ENCODE measurements at regions not wholly inside any gene's neighbourhood (a gene's known extent, or its start where the extent isn't known, plus 50 kb on each side); places are given as distances from the start of the nearest gene placed in this dataset.
"Not testable (repeated sequence)": the region's sequence is repeated elsewhere in the genome, so short reads cannot be mapped to it uniquely, and the experiment has no call there.

DNA sequence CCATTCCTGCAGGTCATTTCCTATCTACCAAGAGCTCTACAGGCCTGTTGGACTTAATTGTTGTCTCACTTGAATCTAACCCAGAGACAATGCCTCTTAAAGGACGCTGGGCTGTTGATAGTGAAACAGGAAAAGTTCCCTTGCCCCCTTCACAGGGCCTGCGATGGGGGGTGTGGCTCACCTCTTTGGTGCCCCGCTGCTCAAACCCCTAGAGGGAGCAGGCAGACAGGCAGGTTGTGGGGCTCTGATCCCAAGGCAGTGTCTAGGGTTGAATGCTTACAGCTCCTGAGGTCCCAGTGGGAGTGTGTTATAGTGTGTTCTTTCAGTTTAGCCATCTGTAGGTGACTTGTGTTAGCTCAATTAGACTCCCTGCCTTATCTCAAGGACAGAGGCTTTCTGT is 68.0 kb downstream of the OTOR start:
- Histone ChIP-seq H3K4me1 (ENCODE audit: control insufficient read depth, insufficient read depth, low read length, poor library complexity, severe bottlenecking) (no peaks in the 10 kb centered on the region), H3K4me3 (ENCODE audit: low read depth, low read length) (no peak overlapping the region), H3K9me3 (ENCODE audit: control insufficient read depth in 2 of 2, low read length in 2 of 2) (no peaks in the 10 kb centered on the region), H3K36me3 (ENCODE audit: control insufficient read depth, insufficient read depth, low read length) (no peaks in the 10 kb centered on the region), H3K27me3 (ENCODE audit: control insufficient read depth, insufficient read depth, low read length) (peaks cover 2% of the 10 kb centered on the region), H3K27ac (ENCODE audit: insufficient read depth, low read length, poor library complexity, severe bottlenecking) (no peak overlapping the region)
- no peak overlapping the region for H3K27ac Mint-ChIP-seq
- no peak for ATAC-seq (ENCODE audit: low read depth in 2 of 2)
- no peaks in the 10 kb centered on the region for H3K4me1 Mint-ChIP-seq
- peaks cover 0 to 2% (median 0%) of the 10 kb centered on the region in 7 donors for H3K9me3 Mint-ChIP-seq
- no peak overlapping the region for H3K4me3 Mint-ChIP-seq
- H3K27me3 Mint-ChIP-seq = peaks cover 19% of the 10 kb centered on the region
- DNase-seq = no peak
- H3K36me3 Mint-ChIP-seq = no peaks in the 10 kb centered on the region

DNA sequence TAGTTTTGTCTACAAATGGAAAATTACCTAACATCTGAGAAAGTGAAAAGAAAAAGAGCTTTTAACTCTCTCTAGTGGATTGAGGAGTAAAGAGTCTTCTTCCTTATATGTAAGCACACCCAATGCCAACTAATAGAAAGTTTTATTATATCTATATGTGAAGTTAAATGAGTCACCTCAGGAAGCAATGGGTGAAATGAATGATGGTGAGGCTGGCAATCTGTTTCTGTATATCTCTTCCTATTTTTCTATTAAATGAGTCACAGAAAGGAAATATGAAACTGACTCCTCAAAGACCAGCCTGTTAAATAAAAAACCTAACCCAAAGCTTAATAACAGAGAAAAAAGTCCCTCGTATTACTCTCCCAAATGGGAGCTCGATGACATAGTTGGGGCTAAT is 71.3 kb downstream of the OTOR start:
- Histone ChIP-seq H3K4me1 (ENCODE audit: control insufficient read depth, insufficient read depth, low read length, poor library complexity, severe bottlenecking) (no peaks in the 10 kb centered on the region), H3K27ac (ENCODE audit: insufficient read depth, low read length, poor library complexity, severe bottlenecking) (no peak overlapping the region), H3K9me3 (ENCODE audit: control insufficient read depth in 2 of 2, low read length in 2 of 2) (no peaks in the 10 kb centered on the region), H3K4me3 (ENCODE audit: low read depth, low read length) (no peak overlapping the region), H3K27me3 (ENCODE audit: control insufficient read depth, insufficient read depth, low read length) (peaks cover 2% of the 10 kb centered on the region), H3K36me3 (ENCODE audit: control insufficient read depth, insufficient read depth, low read length) (no peaks in the 10 kb centered on the region)
- Mint-ChIP-seq H3K27ac (no peak overlapping the region), H3K9me3 (peaks cover 0 to 4% (median 0%) of the 10 kb centered on the region in 7 donors), H3K36me3 (no peaks in the 10 kb centered on the region), H3K4me1 (no peaks in the 10 kb centered on the region), H3K4me3 (no peak overlapping the region), H3K27me3 (peaks cover 17% of the 10 kb centered on the region)
- DNase-seq (no peak), ATAC-seq (ENCODE audit: low read depth in 2 of 2) (no peak)

DNA sequence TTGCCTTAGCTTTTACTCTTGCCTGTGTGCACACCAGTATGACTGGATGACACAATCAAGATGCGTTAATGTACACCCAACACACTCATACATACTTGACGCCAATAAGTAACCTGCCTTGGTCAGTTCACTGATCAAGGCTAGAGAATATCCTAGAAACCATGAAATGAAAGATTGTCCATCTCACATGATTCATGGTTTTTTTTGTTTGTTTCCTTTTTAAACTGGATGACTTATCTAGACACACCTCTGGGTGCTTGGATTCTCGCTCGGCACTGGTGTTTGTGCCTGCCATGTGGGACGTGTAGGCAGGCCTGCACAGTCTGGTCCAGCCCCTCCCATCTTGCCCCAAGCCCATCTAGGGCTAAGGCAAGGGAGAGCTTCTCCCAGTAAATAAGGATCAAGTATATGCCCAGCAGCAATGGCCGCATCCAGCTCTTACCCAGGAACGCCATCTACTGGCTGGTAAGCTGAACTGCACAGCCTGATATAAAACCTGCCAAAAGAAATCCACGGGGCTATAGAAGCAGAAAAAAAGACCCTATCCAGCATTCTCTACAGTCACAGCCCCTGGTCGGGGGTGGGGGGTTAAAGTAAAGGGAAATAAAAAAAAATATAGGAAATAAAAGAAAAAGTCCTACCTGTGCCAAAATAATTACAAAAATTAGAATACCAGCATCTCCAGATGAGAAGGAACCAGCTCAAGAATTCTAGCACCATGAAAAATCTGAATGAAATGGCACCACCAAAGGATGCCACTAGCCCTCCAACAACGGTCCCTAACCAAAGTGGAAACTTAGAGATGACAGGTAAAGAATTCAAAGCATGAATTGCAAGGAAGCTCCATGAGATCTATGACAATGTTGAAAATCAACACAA is 73.3 kb downstream of the OTOR start:
- no peaks in the 10 kb centered on the region for H3K36me3 ChIP-seq (ENCODE audit: control insufficient read depth, insufficient read depth, low read length)
- Mint-ChIP-seq H3K36me3 (no peaks in the 10 kb centered on the region), H3K27ac (no peak overlapping the region), H3K4me1 (no peaks in the 10 kb centered on the region), H3K27me3 (peaks cover 12% of the 10 kb centered on the region), H3K4me3 (no peak overlapping the region), H3K9me3 (peaks cover 0 to 6% (median 0%) of the 10 kb centered on the region in 7 donors)
- no peaks in the 10 kb centered on the region for H3K4me1 ChIP-seq (ENCODE audit: control insufficient read depth, insufficient read depth, low read length, poor library complexity, severe bottlenecking)
- H3K4me3 ChIP-seq (ENCODE audit: low read depth, low read length) = no peak overlapping the region
- DNase-seq (peak in 2 of 3 donors; percentile 16 to 48), ATAC-seq (ENCODE audit: low read depth in 2 of 2) (no peak)
- H3K9me3 ChIP-seq (ENCODE audit: control insufficient read depth in 2 of 2, low read length in 2 of 2) = no peaks in the 10 kb centered on the region
- peaks cover 2% of the 10 kb centered on the region for H3K27me3 ChIP-seq (ENCODE audit: control insufficient read depth, insufficient read depth, low read length)
- no peak overlapping the region for H3K27ac ChIP-seq (ENCODE audit: insufficient read depth, low read length, poor library complexity, severe bottlenecking)

DNA sequence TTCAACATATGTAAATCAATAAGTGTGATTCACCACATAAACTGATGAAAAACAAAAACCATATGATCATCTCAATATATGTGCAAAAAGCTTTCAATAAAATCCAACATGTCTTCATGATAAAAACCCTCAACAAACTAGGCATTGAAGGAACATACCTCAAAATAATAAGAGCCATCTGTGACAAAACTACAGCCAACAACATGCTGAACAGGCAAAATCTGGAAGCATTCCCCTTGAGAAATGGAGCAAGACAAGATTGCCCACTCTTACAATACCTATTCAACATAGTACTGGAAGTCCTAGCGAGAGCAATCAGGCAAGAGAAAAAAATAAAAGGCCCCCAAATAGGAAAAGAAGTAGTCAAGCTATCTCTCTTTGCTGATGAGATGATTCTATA is 76.5 kb downstream of the OTOR start:
- ATAC-seq (ENCODE audit: low read depth in 2 of 2) = no peak
- Histone ChIP-seq H3K36me3 (ENCODE audit: control insufficient read depth, insufficient read depth, low read length) (no peaks in the 10 kb centered on the region), H3K4me1 (ENCODE audit: control insufficient read depth, insufficient read depth, low read length, poor library complexity, severe bottlenecking) (no peaks in the 10 kb centered on the region), H3K4me3 (ENCODE audit: low read depth, low read length) (no peak overlapping the region), H3K27ac (ENCODE audit: insufficient read depth, low read length, poor library complexity, severe bottlenecking) (no peak overlapping the region), H3K27me3 (ENCODE audit: control insufficient read depth, insufficient read depth, low read length) (peaks cover 2% of the 10 kb centered on the region), H3K9me3 (ENCODE audit: control insufficient read depth in 2 of 2, low read length in 2 of 2) (no peaks in the 10 kb centered on the region)
- H3K36me3 Mint-ChIP-seq = no peaks in the 10 kb centered on the region
- no peaks in the 10 kb centered on the region for H3K4me1 Mint-ChIP-seq
- peaks cover 12% of the 10 kb centered on the region for H3K27me3 Mint-ChIP-seq
- DNase-seq = no peak
- H3K27ac Mint-ChIP-seq = no peak overlapping the region
- H3K9me3 Mint-ChIP-seq = peaks cover 0 to 8% (median 0%) of the 10 kb centered on the region in 7 donors
- H3K4me3 Mint-ChIP-seq = no peak overlapping the region

DNA sequence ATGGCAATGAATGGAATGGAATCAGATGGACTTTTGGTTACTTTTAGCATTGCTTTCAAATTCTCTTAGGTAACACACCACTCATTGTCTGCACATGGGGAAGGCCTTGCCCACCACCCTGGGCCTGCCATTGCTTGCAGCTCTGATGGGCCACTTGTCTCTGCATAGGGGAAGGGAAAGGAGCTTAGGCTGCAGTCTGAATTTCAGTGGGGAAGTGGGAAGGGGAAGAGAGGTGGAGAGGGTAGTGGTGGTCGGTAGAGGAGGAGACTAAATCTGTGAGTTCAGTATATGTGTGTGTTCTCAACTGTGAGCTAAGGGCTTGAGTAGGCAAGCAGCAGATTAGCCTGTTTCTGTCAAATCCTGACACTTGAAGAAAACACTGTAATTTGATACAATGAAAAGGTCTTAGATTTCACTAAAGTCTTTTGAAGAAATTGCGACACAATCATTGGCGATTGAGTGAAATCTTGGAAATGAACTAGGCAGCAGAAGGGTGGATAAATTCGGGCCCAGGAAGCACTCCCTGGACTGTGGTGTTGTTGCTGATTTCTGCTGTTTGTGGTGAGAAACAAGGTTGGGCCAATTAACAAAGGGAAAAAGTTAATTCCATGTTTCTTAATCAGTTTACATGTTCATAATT is 80.6 kb downstream of the OTOR start:
- no peaks in the 10 kb centered on the region for H3K4me1 ChIP-seq (ENCODE audit: control insufficient read depth, insufficient read depth, low read length, poor library complexity, severe bottlenecking)
- H3K4me3 ChIP-seq (ENCODE audit: low read depth, low read length) = no peak overlapping the region
- Mint-ChIP-seq H3K36me3 (no peaks in the 10 kb centered on the region), H3K4me3 (no peak overlapping the region), H3K27me3 (no peaks in the 10 kb centered on the region), H3K27ac (no peak overlapping the region), H3K9me3 (peaks cover 0 to 14% (median 0%) of the 10 kb centered on the region in 7 donors), H3K4me1 (no peaks in the 10 kb centered on the region)
- H3K36me3 ChIP-seq (ENCODE audit: control insufficient read depth, insufficient read depth, low read length) = no peaks in the 10 kb centered on the region
- DNase-seq (no peak), ATAC-seq (ENCODE audit: low read depth in 2 of 2) (no peak)
- no peaks in the 10 kb centered on the region for H3K9me3 ChIP-seq (ENCODE audit: control insufficient read depth in 2 of 2, low read length in 2 of 2)
- no peaks in the 10 kb centered on the region for H3K27me3 ChIP-seq (ENCODE audit: control insufficient read depth, insufficient read depth, low read length)
- H3K27ac ChIP-seq (ENCODE audit: insufficient read depth, low read length, poor library complexity, severe bottlenecking) = no peak overlapping the region

DNA sequence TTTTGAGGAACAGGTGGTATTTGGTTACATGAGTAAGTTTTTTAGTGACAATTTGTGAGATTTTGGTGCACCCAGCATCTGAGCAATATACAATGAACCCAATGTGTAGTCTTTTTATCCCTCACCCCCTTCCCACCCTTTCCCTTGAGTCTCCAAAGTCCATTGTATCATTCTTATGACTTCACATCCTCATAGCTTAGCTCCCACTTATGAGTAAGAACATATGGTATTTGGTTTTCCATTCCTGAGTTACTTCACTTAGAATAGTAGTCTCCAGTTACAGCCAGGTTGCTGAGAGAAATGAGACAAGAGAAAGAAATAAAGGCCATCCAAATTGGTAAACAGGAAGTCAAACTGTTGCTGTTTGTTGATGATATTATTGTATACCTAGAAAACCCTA is 87.5 kb downstream of the OTOR start:
- H3K4me1 ChIP-seq (ENCODE audit: control insufficient read depth, insufficient read depth, low read length, poor library complexity, severe bottlenecking); H3K27me3 ChIP-seq (ENCODE audit: control insufficient read depth, insufficient read depth, low read length); H3K36me3 Mint-ChIP-seq; H3K9me3 ChIP-seq (ENCODE audit: control insufficient read depth in 2 of 2, low read length in 2 of 2); H3K4me3 Mint-ChIP-seq; H3K4me1 Mint-ChIP-seq; H3K27ac ChIP-seq (ENCODE audit: insufficient read depth, low read length, poor library complexity, severe bottlenecking); H3K9me3 Mint-ChIP-seq; H3K27me3 Mint-ChIP-seq; H3K4me3 ChIP-seq (ENCODE audit: low read depth, low read length); DNase-seq; H3K27ac Mint-ChIP-seq; H3K36me3 ChIP-seq (ENCODE audit: control insufficient read depth, insufficient read depth, low read length); ATAC-seq (ENCODE audit: low read depth in 2 of 2): not testable (repeated sequence)

DNA sequence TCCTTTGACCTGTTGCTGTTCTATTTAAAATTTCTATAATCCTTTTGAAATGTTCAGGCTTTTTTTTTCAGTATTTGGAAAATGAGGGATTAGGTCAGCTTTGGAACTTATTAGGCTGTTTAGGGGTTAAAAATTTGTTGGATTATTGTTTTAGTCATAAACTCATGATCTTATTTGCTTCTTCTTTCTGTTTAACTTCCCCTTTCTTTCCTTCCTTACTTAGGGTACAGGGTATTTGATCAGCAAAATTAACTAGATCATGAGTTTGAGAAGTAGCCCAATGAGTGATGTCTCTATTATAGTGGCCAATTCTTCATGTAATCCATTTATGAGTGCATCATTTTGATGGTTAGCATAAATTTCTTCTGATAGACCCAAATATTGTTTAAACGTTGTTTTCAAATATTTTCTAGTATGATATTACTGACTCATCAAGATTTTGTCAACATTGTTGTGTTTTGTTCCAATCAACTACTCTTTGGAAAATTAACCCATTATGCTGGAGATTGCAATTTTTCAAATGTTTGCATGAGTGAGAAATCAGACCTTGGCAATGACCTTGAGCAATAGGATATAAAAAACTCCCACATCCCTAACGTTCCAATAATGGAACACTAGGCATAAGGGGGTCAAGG is 94.4 kb downstream of the OTOR start:
- Histone ChIP-seq H3K9me3 (ENCODE audit: control insufficient read depth in 2 of 2, low read length in 2 of 2) (no peaks in the 10 kb centered on the region), H3K36me3 (ENCODE audit: control insufficient read depth, insufficient read depth, low read length) (no peaks in the 10 kb centered on the region), H3K27ac (ENCODE audit: insufficient read depth, low read length, poor library complexity, severe bottlenecking) (no peak overlapping the region), H3K4me3 (ENCODE audit: low read depth, low read length) (no peak overlapping the region), H3K4me1 (ENCODE audit: control insufficient read depth, insufficient read depth, low read length, poor library complexity, severe bottlenecking) (no peaks in the 10 kb centered on the region), H3K27me3 (ENCODE audit: control insufficient read depth, insufficient read depth, low read length) (no peaks in the 10 kb centered on the region)
- ATAC-seq (ENCODE audit: low read depth in 2 of 2) (no peak), DNase-seq (no peak)
- Mint-ChIP-seq H3K9me3 (peaks cover 0 to 2% (median 0%) of the 10 kb centered on the region in 7 donors), H3K4me3 (no peak overlapping the region), H3K36me3 (no peaks in the 10 kb centered on the region), H3K27me3 (no peaks in the 10 kb centered on the region), H3K27ac (no peak overlapping the region), H3K4me1 (no peaks in the 10 kb centered on the region)
